ENCODE measurements at regions not wholly inside any gene's neighbourhood (a gene's known extent, or its start where the extent isn't known, plus 50 kb on each side); places are given as distances from the start of the nearest gene placed in this dataset.

DNA sequence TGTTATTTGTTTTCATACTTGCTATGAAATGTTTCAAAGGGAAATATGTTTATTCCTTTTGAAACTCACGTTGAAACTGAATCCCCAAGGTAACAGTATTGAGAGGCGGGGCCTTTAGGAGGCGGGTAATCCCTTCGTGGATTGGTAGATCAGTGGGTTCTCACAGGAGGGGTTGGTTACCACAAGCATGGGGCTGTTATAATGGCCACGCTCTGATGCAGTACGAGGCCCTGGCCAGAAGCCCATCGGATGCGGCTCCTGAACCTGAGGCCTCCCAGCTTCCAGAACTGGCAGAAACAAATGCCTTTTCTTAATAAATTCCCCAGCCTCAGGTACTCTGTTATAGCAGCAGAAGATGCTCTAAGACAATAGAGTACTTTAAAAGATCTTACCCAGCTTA, 135.7 kb downstream of the ASB1 start:
- no peak for DNase-seq

DNA sequence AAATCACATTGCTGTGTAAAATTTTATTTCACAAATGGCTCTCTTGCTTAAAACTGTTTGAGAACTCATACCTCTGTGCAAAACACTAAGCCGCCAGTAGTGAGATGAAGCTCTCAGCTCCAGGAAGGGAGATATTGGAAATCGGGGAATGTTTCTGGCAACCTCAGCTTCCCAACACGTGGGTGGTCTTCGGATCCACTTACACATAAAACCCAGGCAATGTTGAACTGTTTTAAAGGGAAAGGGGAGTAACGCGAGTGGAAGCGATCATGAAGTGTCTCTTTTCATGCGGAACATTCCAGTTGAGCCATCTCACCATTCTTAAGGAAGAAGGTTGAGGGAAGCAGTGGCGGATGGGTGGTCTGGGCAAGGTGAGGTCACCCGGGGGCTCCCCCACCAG, 136.8 kb downstream of the ASB1 start:
- no peak for DNase-seq

DNA sequence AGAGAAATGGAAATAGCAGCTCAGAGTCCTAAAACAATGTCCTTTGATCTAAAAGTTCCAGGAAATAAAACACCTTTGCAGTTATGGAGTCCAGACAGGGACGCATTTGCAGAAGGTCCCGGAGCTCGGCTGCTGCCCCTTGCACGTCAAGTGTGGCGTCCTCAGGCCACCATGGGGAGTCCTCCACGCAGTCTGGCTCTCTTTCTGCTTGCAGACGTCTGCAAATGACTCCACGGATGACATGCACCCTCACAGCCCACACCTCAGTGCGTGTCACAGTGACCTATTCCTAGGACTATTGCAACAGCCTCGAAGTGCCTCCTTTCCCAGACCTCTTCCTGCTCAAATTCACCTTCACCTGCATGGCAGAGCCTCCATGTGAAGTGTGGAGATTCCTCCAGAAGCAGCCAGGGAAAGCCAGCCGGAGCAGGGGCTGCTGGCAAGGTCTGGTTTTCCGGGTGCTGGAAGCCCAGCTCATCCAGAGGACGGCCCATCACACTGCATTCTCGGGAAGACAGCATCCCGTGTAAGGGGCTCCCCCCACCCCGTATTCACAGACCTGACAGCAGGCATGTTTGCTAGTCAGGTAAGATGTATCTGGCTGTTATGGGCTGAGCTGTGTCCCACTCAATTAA, 137.7 kb downstream of the ASB1 start:
- no peak for DNase-seq

GRCh38 chr2:238565031-238565430, 138.3 kb downstream of the ASB1 start:
- no peak for DNase-seq

DNA sequence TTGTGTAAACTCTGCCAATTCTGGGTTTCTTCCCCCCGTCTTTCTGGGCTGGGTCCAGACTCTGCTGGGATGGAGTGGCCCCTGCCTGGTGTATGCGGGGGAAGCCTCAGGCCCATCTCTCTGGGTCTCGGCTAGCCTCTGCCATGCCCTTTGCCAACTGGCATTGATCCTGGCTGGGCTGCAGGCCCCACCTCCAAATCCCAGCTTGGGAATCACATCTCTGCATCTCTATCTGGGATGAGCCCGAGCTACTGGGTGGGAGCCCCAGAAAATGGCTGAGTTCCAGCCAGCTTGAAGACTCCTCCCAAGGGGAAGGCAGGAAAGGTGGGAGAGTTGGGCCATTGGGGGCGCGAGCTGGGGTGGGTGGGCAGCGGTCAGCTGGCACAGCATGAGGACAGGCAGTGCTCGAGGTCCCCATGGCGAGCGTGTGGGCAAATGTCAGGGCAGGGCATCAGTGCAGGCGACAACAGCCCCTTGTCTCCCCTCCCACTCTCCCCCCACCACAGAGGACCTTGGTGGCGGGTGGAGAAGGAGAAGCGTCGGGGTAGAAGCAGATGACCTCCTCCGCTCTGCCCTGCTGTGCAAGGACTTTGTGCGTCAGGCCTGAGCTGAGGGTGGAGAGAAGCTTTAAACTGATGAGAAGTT, 139.4 kb downstream of the ASB1 start:
- no peak for DNase-seq

DNA sequence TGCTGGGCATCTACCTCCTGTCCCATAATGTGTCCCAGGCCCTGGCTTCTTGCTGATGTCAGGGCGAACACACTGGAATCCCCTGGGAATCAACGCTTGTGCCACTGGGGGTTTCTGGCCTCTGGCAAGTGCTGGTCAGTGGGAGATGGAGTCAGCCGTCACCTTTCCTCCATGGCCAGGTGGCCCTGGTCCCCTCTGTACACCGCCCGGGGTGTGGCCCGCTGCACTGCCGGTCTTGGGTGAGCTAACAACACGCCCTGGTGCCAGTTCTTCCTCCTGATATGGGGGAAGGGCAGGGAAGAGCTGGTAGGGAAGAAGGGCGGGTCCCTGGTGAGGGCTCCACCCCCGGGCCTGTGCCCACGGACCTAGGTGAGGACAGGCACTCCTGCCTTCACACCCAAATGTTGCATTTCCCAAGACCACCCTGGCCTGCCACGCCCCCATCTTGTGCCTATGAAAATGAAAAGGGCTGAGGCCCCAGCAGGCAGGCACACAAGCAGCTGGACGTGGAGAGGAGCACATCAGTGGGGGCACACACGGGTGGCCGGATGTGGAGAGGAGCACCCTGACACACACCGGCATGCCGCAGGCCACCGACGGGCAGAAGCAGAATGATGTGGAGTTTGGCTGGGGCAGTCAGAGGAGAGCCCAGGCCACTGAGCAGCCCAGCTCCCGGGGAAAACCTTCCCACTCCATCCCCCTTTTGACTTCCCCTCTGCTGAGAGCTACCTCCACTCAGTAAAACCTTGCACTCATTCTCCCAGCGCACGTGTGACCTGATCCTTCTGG, 140.5 kb downstream of the ASB1 start:
- DNase-seq: no peak

DNA sequence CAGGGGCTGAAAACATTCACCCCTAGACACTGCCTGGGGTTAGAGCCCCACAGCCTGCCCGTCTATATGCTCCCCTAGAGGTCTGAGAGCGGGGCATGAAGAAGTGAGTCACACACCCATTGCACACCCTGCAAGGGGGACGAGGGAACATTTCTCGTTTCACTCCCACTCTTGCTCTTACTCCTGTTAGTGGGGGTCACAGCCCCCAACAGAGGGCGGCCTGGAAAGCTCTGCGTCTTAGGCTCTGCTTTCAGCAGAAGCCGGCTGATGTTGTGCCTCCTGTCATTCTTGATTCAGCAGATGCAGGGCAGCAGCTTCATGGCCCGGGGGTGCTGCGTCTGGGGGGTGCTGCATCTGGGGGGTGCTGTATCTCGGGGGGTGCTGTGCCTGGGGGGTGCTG, 141.3 kb downstream of the ASB1 start:
- no peak for DNase-seq

GRCh38 chr2:238568455-238569440, 142.0 kb downstream of the ASB1 start:
- no peak for DNase-seq

DNA sequence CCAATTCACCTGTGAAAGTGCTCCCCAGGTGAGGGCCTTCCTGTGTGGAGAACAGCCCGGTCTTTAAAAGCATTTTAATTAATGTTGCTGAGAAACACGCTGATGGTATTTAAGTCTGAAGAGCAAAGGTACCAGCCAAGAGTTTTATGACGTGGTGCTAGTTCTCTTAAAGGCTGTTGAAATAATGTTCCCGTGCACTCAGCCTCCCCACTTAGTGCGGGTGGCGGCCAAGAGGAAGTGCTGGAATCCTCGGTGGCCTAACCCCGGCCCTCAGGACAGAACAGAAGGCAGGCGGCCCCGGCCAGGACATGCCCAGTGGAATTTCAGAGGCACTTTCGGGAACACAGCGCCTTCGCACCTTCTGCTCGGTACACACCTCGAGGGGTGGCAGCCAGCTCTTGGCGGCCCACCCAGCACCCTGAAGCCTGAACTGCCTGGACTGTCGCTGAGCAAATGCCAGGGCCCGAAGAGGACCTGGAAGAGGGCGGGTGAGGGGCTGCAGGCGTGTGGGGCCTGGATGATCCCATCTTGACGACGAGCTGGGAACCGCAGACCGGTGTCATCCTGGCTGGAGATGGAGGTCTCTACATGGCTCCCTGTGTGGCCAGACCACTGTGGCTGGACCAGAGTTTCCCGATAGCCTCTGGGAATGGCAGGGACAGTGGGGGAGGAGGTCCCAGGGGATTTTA, 142.9 kb downstream of the ASB1 start:
- DNase-seq: no peak

- DNase-seq: no peak
These were observed 143.7 kb downstream of the ASB1 start for GRCh38 chr2:238570391-238570790.

DNA sequence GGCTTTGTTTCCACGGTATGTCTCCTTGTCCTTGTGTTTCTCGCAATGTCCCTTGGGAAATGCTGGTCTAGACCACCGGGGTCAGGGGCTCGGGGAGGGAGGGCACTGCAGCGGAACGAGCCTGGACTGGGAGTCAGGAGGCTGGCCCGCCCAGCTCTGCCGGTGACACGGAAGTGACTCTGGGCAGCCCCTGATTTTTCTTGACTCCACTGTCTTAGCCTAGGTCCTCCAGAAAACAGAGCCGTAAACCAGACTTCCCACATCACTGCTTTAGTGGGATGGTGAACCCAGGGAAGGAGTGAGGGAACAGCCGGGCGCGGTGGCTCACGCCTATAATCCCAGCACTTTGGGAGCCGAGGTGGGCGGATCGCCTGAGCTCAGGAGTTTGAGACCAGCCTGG, 144.2 kb downstream of the ASB1 start:
- DNase-seq: no peak

DNA sequence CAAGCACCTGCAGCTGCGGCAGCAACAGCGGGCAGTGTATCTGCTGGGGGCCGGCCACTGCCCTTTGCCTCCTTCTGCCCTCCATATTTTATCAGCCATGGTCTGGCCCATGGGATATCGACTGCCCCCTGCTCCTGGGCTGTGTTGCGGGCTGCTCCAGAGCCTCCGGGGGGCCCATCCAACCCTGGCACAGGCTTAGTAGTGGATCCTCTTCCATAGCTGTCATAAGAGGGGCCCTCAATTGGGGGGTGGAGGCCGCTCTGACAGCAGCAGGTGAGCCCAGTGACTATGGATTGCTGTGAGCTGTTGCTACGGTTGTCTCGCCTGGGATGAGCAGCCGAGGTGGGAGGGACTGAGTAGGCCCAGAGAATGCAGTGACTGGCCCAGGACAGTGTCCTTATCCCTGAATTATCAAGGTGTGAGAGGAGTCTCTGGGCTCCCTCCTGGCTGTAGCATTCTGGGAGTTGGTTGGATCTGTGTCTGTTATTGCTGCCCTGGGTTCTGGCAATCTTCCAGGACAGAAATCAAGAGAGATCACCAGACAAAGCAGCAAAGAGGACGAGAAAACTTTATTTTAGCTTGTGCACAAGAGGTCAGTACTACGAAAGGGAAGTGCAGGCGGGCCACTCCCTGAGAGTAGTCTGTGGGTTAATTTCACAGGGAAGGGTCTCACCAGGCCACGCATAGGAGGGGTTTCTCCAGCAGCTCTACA, 145.1 kb downstream of the ASB1 start:
- DNase-seq: no peak

DNA sequence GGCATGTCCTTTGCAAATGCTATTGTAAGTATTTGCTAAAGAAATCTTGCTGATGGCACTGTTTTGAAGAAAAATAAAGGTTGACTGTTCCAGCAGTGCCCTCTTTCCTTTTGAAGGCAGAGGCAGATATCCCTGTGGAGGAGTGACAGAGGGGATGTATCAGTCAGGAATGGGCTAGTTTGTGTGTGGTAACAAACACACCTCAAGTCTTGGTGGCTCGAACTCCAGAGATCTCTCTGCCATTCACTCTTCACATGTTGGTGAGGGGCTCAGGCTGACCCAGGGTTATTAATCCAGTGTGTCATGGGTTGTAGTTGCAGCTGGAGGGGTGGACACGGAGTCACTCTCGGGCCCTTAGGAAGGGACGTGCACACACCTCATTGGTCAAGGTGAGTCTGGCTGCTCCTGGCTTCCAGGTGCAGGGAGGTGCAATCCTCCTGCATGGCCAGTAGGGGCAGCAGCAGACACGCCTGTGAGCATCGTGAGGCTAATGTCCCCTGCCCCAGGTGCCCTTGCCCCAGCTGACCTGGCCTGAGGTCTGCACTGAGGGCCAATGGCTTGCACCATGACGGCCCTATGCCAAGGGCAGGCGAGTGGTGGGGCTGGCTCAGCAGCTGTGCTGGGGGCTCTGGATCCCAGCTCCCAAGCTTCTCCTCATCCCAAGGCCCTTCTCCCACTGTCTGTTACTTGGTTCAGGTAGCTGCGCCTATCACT, 146.5 kb downstream of the ASB1 start:
- DNase-seq: peak; percentile 43

GRCh38 chr2:238573916-238574315, 147.2 kb downstream of the ASB1 start:
- no peak for DNase-seq

DNA sequence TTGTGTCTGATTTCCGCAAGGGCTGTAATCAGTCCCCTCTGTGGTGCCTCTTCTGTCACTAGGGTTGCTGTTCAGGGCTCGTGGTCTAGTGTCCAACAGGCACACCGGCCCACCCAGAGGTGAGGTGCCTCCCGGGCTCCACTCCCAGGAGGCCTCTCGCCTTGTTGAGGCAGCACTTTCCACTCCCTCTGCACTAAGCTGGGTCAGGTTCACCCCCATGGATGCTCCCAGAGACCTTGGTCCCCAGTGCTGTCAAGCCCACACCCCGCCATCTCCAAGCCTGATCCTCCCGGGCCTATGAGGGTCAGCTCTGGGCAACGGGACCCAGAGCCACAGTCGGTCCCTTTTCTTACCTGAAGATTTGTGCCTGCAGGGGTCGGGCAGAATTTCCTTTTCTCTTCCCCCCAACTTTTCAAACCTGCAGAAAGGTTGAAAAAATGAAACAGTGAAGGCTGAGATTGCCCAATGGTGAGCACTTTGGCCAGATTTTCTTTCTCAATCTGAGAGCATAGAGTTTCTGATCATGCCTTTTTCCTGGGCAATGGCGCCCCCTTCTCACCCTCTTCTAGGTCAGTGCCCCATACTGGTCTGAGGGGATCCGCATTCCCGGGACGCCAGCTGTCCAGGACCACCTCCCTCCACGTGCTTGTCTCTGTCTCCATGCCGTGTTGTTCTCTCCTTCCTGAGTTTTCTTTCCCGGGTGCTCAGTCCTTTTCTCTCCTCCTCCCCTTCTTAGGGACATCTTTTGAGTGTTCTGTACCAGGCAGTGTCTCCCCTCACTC, 148.0 kb downstream of the ASB1 start:
- DNase-seq: no peak

DNA sequence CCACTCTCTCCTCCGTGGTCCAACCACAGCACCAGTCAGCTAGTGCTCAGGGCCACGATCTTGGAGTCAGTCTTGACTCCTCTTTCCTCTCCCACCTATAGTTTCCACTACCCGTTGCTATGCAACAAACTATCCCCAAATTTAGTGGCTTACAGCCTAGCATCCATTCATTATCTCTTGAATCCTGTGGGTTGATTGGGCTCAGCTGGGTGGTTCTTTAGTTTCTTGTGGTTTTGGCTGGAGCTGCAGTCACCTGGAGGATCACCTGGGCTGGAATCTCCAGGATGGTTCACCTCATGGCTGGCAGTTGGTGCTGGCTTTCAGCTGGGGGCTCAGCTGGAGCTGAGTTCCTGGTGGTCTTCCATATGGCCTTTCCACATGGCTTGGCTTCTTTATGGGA, 149.9 kb downstream of the ASB1 start:
- DNase-seq: no peak

GRCh38 chr2:238578256-238578655, 151.5 kb downstream of the ASB1 start:
- no peak for DNase-seq

DNA sequence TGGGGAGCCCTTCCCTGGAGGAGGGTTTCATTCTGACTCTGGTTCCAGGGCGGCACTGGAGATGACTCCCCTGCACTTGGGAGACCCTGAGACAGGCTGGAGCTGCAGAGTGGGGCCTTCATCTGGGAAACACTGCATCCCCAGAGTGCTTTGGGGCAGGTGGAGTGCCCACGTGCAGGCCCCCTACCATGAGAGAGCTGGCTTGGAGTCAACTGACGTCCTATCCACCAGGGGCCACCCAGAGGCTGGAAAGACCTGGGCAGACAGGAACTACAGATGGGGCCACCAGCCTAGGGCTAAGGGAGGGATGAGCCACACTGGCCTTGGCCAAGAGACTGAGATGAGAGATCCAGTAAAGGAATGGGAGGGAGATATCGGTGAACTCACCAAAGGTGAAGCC, 153.8 kb downstream of the ASB1 start:
- no peak for DNase-seq

- no peak for DNase-seq
These were observed 154.4 kb downstream of the ASB1 start for GRCh38 chr2:238581126-238581525.

- no peak for DNase-seq
These were observed 155.4 kb downstream of the ASB1 start for GRCh38 chr2:238582159-238582558.

Measured in activated CD4-positive, alpha-beta T cell treated with anti-CD3 and anti-CD28 coated beads for 48 hours (primary cell).